GM12892 (cell line): ENCODE measurements at regions not wholly inside any gene's neighbourhood (a gene's known extent, or its start where the extent isn't known, plus 50 kb on each side); places are given as distances from the start of the nearest gene placed in this dataset.

ENCODE experiments used
- POLR2A ChIP-seq: IDR thresholded peaks from 2 replicates; pipeline ENCODE4 v1.6.1; 2011; ENCODE audit warnings: low read depth, low read length, control low read depth
- TAF1 ChIP-seq: IDR thresholded peaks from 2 replicates; pipeline ENCODE4 v1.6.1; 2011; ENCODE audit warnings: low read depth, mild to moderate bottlenecking, control low read depth, low read length, borderline replicate concordance

GRCh38 chr6:112563368-112563767 lies 216.2 kb downstream of the RFPL4B start:
- TF ChIP-seq POLR2A (no peak), TAF1 (no peak)
